22Rv1 (cell line): ENCODE measurements at regions not wholly inside any gene's neighbourhood (a gene's known extent, or its start where the extent isn't known, plus 50 kb on each side); places are given as distances from the start of the nearest gene placed in this dataset.

Source experiments
- ZFX ChIP-seq: fragments of 450-650 bp; IDR thresholded peaks from 2 replicates; pipeline ENCODE4 v1.6.1; 2017; ENCODE audit warnings: antibody characterized with exemption, borderline replicate concordance
- TF ChIP-seq, protein P1 (sequence below): fragments of 450-650 bp; IDR thresholded peaks from 2 replicates; pipeline ENCODE4 v1.5.1; 2017; ENCODE audit warnings: mild to moderate bottlenecking

DNA sequence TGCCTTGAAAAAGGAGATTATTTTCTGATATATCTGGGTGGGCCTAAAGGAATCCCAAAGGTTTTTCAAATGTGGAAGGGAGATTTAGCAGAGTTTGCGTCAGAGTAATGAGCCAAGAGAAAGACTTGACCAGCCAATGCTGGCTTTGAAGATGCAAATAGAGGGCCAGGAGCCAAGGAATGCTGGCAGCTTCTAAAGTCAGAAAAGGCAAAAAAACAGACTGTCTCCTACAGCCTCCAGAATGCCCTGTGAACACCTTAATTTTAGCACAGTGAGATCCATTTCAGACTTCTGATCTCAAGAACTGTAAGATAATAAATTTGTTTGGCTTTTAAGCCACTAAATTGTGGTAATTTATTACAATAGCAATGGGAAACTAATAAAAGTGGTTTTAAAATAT, 122.6 kb upstream of the FREM1 start:
- TF ChIP-seq, protein P1, sequence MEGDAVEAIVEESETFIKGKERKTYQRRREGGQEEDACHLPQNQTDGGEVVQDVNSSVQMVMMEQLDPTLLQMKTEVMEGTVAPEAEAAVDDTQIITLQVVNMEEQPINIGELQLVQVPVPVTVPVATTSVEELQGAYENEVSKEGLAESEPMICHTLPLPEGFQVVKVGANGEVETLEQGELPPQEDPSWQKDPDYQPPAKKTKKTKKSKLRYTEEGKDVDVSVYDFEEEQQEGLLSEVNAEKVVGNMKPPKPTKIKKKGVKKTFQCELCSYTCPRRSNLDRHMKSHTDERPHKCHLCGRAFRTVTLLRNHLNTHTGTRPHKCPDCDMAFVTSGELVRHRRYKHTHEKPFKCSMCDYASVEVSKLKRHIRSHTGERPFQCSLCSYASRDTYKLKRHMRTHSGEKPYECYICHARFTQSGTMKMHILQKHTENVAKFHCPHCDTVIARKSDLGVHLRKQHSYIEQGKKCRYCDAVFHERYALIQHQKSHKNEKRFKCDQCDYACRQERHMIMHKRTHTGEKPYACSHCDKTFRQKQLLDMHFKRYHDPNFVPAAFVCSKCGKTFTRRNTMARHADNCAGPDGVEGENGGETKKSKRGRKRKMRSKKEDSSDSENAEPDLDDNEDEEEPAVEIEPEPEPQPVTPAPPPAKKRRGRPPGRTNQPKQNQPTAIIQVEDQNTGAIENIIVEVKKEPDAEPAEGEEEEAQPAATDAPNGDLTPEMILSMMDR, result no peak
- TF ChIP-seq ZFX, result no peak
